Keratinocyte (primary cell): ENCODE measurements at regions not wholly inside any gene's neighbourhood (a gene's known extent, or its start where the extent isn't known, plus 50 kb on each side); places are given as distances from the start of the nearest gene placed in this dataset.

Experiments
- DNase-seq: peaks from one replicate; pipeline ENCODE4 v3.0.0-alpha.2; 2011; ENCODE audit warnings: low read depth, missing footprints, low spot score
- FAIRE-seq: peaks from 2 replicates; lab custom pipeline; 2011; peaks lifted over from hg19 to GRCh38; lab: Jason Lieb, UNC
- H2AFZ ChIP-seq: 2 replicates; pipeline ENCODE4 v1.6.0; 2012; ENCODE audit warnings: low read length, control low read depth, inconsistent platforms; ENCODE audit not compliant: control insufficient read depth
- H3K27ac ChIP-seq: 2 replicates; pipeline ENCODE4 v1.5.1; 2011; ENCODE audit warnings: low read length; ENCODE audit not compliant: control insufficient read depth, insufficient read depth
- H3K27me3 ChIP-seq: 3 replicates; pipeline ENCODE4 v1.6.0; 2011; ENCODE audit warnings: low read length; ENCODE audit not compliant: control insufficient read depth, insufficient read depth; ENCODE audit errors: extremely low read depth
- H3K36me3 ChIP-seq, 2 experiments: 2 replicates in 1 of 2; 3 replicates in 1 of 2; pipeline ENCODE4 v1.5.1; 2011; ENCODE audit warnings: low read length in 2 of 2, mild to moderate bottlenecking in 1 of 2; ENCODE audit not compliant: control insufficient read depth in 2 of 2, insufficient read depth in 2 of 2; ENCODE audit errors: extremely low read depth in 1 of 2
- H3K4me1 ChIP-seq: 3 replicates; pipeline ENCODE4 v1.5.1; 2011; ENCODE audit warnings: low read length; ENCODE audit not compliant: control insufficient read depth, insufficient read depth; ENCODE audit errors: extremely low read depth
- H3K4me2 ChIP-seq: 3 replicates; pipeline ENCODE4 v1.6.0; 2011; ENCODE audit warnings: low read depth, low read length; ENCODE audit not compliant: control insufficient read depth, insufficient read depth; ENCODE audit errors: extremely low read depth
- H3K4me3 ChIP-seq, 3 experiments: fragments of 200-600 bp in 1 of 3; sonication (generic) in 1 of 3; 2 replicates in 2 of 3; 3 replicates in 1 of 3; pipeline ENCODE4 v1.5.1; 2011 to 2016; ENCODE audit warnings: low read length in 3 of 3, mild to moderate bottlenecking in 3 of 3, control low read depth in 2 of 3, inconsistent platforms in 1 of 3, low read depth in 1 of 3, mixed read lengths in 1 of 3, mixed run types in 1 of 3, moderate library complexity in 1 of 3; ENCODE audit not compliant: control insufficient read depth in 2 of 3, insufficient read depth in 2 of 3; ENCODE audit errors: extremely low read depth in 1 of 3
- H3K79me2 ChIP-seq: 2 replicates; pipeline ENCODE4 v1.6.0; 2012; ENCODE audit warnings: low read length; ENCODE audit not compliant: control insufficient read depth, insufficient read depth
- H3K9ac ChIP-seq: 3 replicates; pipeline ENCODE4 v1.6.0; 2011; ENCODE audit warnings: low read length; ENCODE audit not compliant: control insufficient read depth, insufficient read depth; ENCODE audit errors: extremely low read depth
- H3K9me1 ChIP-seq: 3 replicates; pipeline ENCODE4 v1.6.0; 2011; ENCODE audit warnings: low read length; ENCODE audit not compliant: control insufficient read depth, insufficient read depth; ENCODE audit errors: extremely low read depth
- H3K9me3 ChIP-seq: 2 replicates; pipeline ENCODE4 v1.5.1; 2012; ENCODE audit warnings: low read depth, low read length; ENCODE audit not compliant: control insufficient read depth
- H4K20me1 ChIP-seq: 3 replicates; pipeline ENCODE4 v1.6.0; 2011; ENCODE audit warnings: low read length; ENCODE audit not compliant: control insufficient read depth, insufficient read depth; ENCODE audit errors: extremely low read depth
- CTCF ChIP-seq, 3 experiments: IDR thresholded peaks in 1 of 3; conservative IDR thresholded peaks in 1 of 3; optimal IDR thresholded peaks in 1 of 3; 2 replicates in 2 of 3; 3 replicates in 1 of 3; pipeline versions ENCODE3 to v1.5.1; 2011; ENCODE audit warnings: low read length in 3 of 3, mild to moderate bottlenecking in 3 of 3, moderate library complexity in 2 of 3, control low read depth in 1 of 3, inconsistent platforms in 1 of 3; ENCODE audit not compliant: insufficient read depth in 2 of 3; ENCODE audit errors: extremely low read depth in 1 of 3
- EZH2 ChIP-seq: IDR thresholded peaks from one replicate; pipeline ENCODE4 v1.6.1; 2012; ENCODE audit warnings: inconsistent platforms, mild to moderate bottlenecking, low read length, moderate library complexity
- dilution Hi-C: fragments of 300-500 bp; cut with MboI; formaldehyde crosslinking; loops from one replicate; pipeline ENCODE4 v1.7.0; 2020; ENCODE audit warnings: low sequenced_read_pairs; ENCODE audit not compliant: extremely low pct_ligation_motif_present

- dilution Hi-C loops: no loop called here
- TF ChIP-seq EZH2 (no peak), CTCF (optimal IDR thresholded peaks at IDR 0.05 in 1 of 3, IDR thresholded peaks at IDR 0.05 in 1 of 3, conservative IDR thresholded peaks at IDR 0.05 in 1 of 3; ENCODE audit: extremely low read depth in 1 of 3, insufficient read depth in 2 of 3, low read length in 3 of 3) (no peak)
- H3K79me2 ChIP-seq: no peaks in the 10 kb centered on the region
- H3K9me3 ChIP-seq: no peaks in the 10 kb centered on the region
- FAIRE-seq: no peak
- no peak overlapping the region for H3K9ac ChIP-seq
- no peaks in the 10 kb centered on the region for H3K27me3 ChIP-seq
- no peaks in the 10 kb centered on the region for H3K4me1 ChIP-seq
- no peak overlapping the region for H3K27ac ChIP-seq
- no peak for DNase-seq
- no peak overlapping the region for H2AFZ ChIP-seq
- no peak overlapping the region for H3K4me3 ChIP-seq
- H4K20me1 ChIP-seq: no peaks in the 10 kb centered on the region
- H3K36me3 ChIP-seq: no peaks in the 10 kb centered on the region
- no peak overlapping the region for H3K4me2 ChIP-seq
- no peaks in the 10 kb centered on the region for H3K9me1 ChIP-seq
Observed at GRCh38 chr15:47586653-47587224, 130.6 kb upstream of the SEMA6D start.

GRCh38 chr15:47587940-47588802 is 129.1 kb upstream of the SEMA6D start:
- FAIRE-seq: no peak
- H3K9me1 ChIP-seq: no peaks in the 10 kb centered on the region
- no peaks in the 10 kb centered on the region for H3K4me1 ChIP-seq
- TF ChIP-seq CTCF (optimal IDR thresholded peaks at IDR 0.05 in 1 of 3, IDR thresholded peaks at IDR 0.05 in 1 of 3, conservative IDR thresholded peaks at IDR 0.05 in 1 of 3; ENCODE audit: extremely low read depth in 1 of 3, insufficient read depth in 2 of 3, low read length in 3 of 3) (no peak), EZH2 (no peak)
- DNase-seq: no peak
- H3K27me3 ChIP-seq: no peaks in the 10 kb centered on the region
- dilution Hi-C loops: no loop called here
- no peak overlapping the region for H2AFZ ChIP-seq
- H3K9me3 ChIP-seq: no peaks in the 10 kb centered on the region
- no peak overlapping the region for H3K27ac ChIP-seq
- no peak overlapping the region for H3K4me3 ChIP-seq
- no peaks in the 10 kb centered on the region for H3K36me3 ChIP-seq
- H3K4me2 ChIP-seq: no peak overlapping the region
- no peaks in the 10 kb centered on the region for H4K20me1 ChIP-seq
- no peaks in the 10 kb centered on the region for H3K79me2 ChIP-seq
- H3K9ac ChIP-seq: no peak overlapping the region
